Transverse colon (tissue), 4 donors: ENCODE measurements at regions not wholly inside any gene's neighbourhood (a gene's known extent, or its start where the extent isn't known, plus 50 kb on each side); places are given as distances from the start of the nearest gene placed in this dataset.

Experiments
- CTCF ChIP-seq, 5 experiments: fragments of 200-600 bp in 3 of 5; fragments of 450-650 bp in 2 of 5; sonication (generic) in 3 of 5; IDR thresholded peaks; 1 replicate in 2 of 5; 2 replicates in 3 of 5; pipeline ENCODE4 v1.5.1; 2016 to 2017; ENCODE audit warnings: antibody characterized with exemption in 5 of 5, inconsistent platforms in 3 of 5, mild to moderate bottlenecking in 2 of 5, moderate library complexity in 1 of 5
- EP300 ChIP-seq: sonication (generic); formaldehyde crosslinking; IDR thresholded peaks from one replicate; pipeline ENCODE4 v1.6.1; 2017; ENCODE audit warnings: antibody characterized with exemption, low read depth
- POLR2A ChIP-seq: fragments of 450-650 bp; IDR thresholded peaks from one replicate; pipeline ENCODE4 v1.6.1; 2016; ENCODE audit warnings: antibody characterized with exemption, mild to moderate bottlenecking, moderate library complexity
- POLR2AphosphoS5 ChIP-seq, 3 donors: sonication (generic); formaldehyde crosslinking; IDR thresholded peaks; one replicate each; pipeline ENCODE4 v1.6.1; 2016; ENCODE audit warnings: antibody characterized with exemption in 3 of 3

- TF ChIP-seq CTCF (IDR thresholded peaks at IDR 0.05) (no peak), EP300 (no peak), POLR2A (no peak), POLR2AphosphoS5 (IDR thresholded peaks at IDR 0.05) (no peak)
Measured at GRCh38 chr3:194278186-194278845, 72.8 kb downstream of the CPN2 start.
